Ishikawa (cell line): ENCODE measurements at regions not wholly inside any gene's neighbourhood (a gene's known extent, or its start where the extent isn't known, plus 50 kb on each side); places are given as distances from the start of the nearest gene placed in this dataset.

Source experiments
- CEBPB ChIP-seq: IDR thresholded peaks from 2 replicates; pipeline ENCODE4 v1.6.1; 2012
- EP300 ChIP-seq: IDR thresholded peaks from 2 replicates; pipeline ENCODE4 v1.6.1; 2012; ENCODE audit warnings: borderline replicate concordance
- NFIC ChIP-seq: IDR thresholded peaks from 2 replicates; pipeline ENCODE4 v1.6.1; 2012
- TAF1 ChIP-seq: IDR thresholded peaks from 2 replicates; pipeline ENCODE4 v1.6.1; 2012; ENCODE audit warnings: low read depth, mild to moderate bottlenecking
- YY1 ChIP-seq: IDR thresholded peaks from 2 replicates; pipeline ENCODE4 v1.6.1; 2012; ENCODE audit warnings: low read depth
- ZBTB7A ChIP-seq: IDR thresholded peaks from 2 replicates; pipeline ENCODE4 v1.6.1; 2012; ENCODE audit warnings: low read depth

DNA sequence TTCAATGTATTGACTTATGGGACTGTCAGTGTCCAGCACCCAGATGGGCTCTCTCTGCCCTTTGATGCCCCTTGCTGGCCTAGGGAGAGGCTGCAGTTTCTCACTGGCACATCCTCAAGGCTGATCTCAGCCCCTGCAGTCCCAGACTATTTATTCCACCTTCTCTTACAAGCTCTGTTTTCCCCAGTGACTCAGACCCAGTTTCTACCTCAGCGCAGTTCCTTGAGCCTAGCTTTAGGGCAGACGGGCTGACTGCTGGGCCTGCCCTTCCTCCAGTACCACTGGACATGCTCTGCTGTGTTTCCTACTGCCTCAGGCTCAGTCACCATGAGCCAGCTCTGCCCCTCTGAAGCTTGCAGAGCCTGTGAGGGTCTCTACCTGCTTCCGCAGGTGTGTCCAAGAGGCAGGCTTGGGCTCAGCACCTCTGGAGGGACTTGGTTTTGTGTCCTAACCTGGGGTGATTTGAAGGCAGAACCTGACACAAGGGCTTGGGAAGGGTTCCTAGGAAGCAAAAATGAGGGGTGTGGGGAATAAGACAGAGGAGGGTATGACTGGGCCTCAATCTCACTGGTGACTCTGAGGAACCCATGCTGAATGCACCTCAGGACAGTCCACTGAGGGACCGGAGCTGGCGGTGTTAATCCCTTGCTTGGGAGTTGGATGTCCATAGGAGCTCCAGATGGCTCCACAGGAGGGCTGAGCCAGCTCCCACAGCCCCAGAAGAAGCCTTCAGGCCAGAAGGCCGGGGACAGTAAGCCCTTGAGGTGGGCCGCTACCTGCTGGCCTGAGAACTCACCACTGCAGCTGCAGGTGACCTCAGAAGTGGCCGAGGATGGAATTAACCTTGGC, 689.9 kb downstream of the MATN1 start:
- TF ChIP-seq EP300: no peak
- no peak for TF ChIP-seq ZBTB7A
- TF ChIP-seq TAF1: no peak
- TF ChIP-seq NFIC: no peak
- no peak for TF ChIP-seq YY1
- no peak for TF ChIP-seq CEBPB
